GM12892 (cell line): ENCODE measurements at regions not wholly inside any gene's neighbourhood (a gene's known extent, or its start where the extent isn't known, plus 50 kb on each side); places are given as distances from the start of the nearest gene placed in this dataset.

Experiments
- POLR2A ChIP-seq: IDR thresholded peaks from 2 replicates; pipeline ENCODE4 v1.6.1; 2011; ENCODE audit warnings: low read depth, low read length, control low read depth
- POLR2AphosphoS5 ChIP-seq: IDR thresholded peaks from 2 replicates; pipeline ENCODE4 v1.6.1; 2011; ENCODE audit warnings: low read depth, low read length, control low read depth
- TAF1 ChIP-seq: IDR thresholded peaks from 2 replicates; pipeline ENCODE4 v1.6.1; 2011; ENCODE audit warnings: low read depth, mild to moderate bottlenecking, control low read depth, low read length, borderline replicate concordance

DNA sequence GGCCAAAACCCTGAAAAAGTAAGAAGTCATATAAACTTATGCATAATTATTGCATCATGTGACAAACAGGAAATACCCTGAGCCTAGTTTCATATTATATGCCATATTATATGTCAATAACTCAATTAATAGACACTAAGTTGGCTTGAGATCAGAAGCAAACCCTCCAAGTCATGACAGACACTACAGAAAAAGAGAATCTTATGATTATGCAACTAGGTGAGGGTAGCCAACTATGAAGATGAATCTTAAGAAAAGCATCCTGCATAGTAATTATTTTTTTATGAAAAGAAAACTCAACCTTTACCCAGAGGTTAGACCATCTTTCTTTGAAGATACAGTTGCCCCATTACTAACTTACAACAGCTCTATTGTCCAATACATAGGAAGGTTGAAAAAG is 192.4 kb upstream of the VEPH1 start:
- TF ChIP-seq POLR2AphosphoS5 (no peak), TAF1 (no peak), POLR2A (no peak)
